ENCODE measurements at regions not wholly inside any gene's neighbourhood (a gene's known extent, or its start where the extent isn't known, plus 50 kb on each side); places are given as distances from the start of the nearest gene placed in this dataset.

- no peak overlapping the region for H2AFZ ChIP-seq (ENCODE audit: insufficient read depth, low read depth, low read length, poor library complexity, severe bottlenecking)
- no peaks in the 10 kb centered on the region for H4K20me1 ChIP-seq (ENCODE audit: insufficient read depth, low read length)
- H3K4me2 ChIP-seq (replicated peaks; ENCODE audit: extremely low read depth, low read length, poor library complexity, severe bottlenecking), result no peak overlapping the region
- WGBS (ENCODE audit: insufficient coverage), result 58% methylated on average over 3 of the region's 10 CpGs
- no peak overlapping the region for H3K9ac ChIP-seq (ENCODE audit: insufficient read depth, low read length, poor library complexity, severe bottlenecking)
- no peaks in the 10 kb centered on the region for H3K4me1 ChIP-seq (ENCODE audit: control insufficient read depth in 1 of 2, insufficient read depth in 2 of 2, low read length in 2 of 2)
- intact Hi-C loops (cut with micrococcal nuclease), result no loop called here
- no peak for DNase-seq
- Mint-ChIP-seq H3K4me3 (no peak overlapping the region), H3K27me3 (ENCODE audit: low read depth in 3 of 3) (peaks cover 0 to 5% (median 3%) of the 10 kb centered on the region in 3 donors), H3K27ac (no peak overlapping the region), H3K36me3 (no peaks in the 10 kb centered on the region), H3K4me1 (no peaks in the 10 kb centered on the region), H3K9me3 (peaks cover 3 to 10% (median 6%) of the 10 kb centered on the region in 7 donors)
- TF ChIP-seq CTCF (IDR thresholded peaks at IDR 0.05), result no peak
- no peaks in the 10 kb centered on the region for H3K36me3 ChIP-seq (replicated peaks in 1 of 2; ENCODE audit: control insufficient read depth in 1 of 2, insufficient read depth in 2 of 2, low read length in 2 of 2)
- H3K27me3 ChIP-seq (ENCODE audit: control insufficient read depth in 2 of 2, insufficient read depth in 2 of 2, low read length in 2 of 2), result no peaks in the 10 kb centered on the region
- no peak overlapping the region for H3K27ac ChIP-seq (ENCODE audit: low read depth in 1 of 2, low read length in 2 of 2)
- peaks cover 0 to 10% of the 10 kb centered on the region in 2 donors for H3K9me3 ChIP-seq (replicated peaks in 1 of 2; ENCODE audit: control insufficient read depth in 1 of 2, insufficient read depth in 1 of 2, low read length in 2 of 2)
- no peaks in the 10 kb centered on the region for H3K79me2 ChIP-seq (ENCODE audit: insufficient read depth, low read length)
- no peak overlapping the region for H3K4me3 ChIP-seq (replicated peaks in 1 of 3; ENCODE audit: low read depth in 2 of 3, low read length in 3 of 3)
Observed at GRCh38 chr4:121514443-121514842, 133.6 kb upstream of the QRFPR start.

GRCh38 chr4:121510341-121510874 lies 129.6 kb upstream of the QRFPR start:
- Mint-ChIP-seq H3K27ac (no peak overlapping the region), H3K4me1 (no peaks in the 10 kb centered on the region), H3K9me3 (peaks cover 0 to 8% (median 4%) of the 10 kb centered on the region in 7 donors), H3K36me3 (no peaks in the 10 kb centered on the region), H3K27me3 (ENCODE audit: low read depth in 3 of 3) (peaks cover 0 to 4% (median 3%) of the 10 kb centered on the region in 3 donors), H3K4me3 (no peak overlapping the region)
- DNase-seq, result no peak
- no peaks in the 10 kb centered on the region for H3K27me3 ChIP-seq (ENCODE audit: control insufficient read depth in 2 of 2, insufficient read depth in 2 of 2, low read length in 2 of 2)
- no peaks in the 10 kb centered on the region for H3K4me1 ChIP-seq (ENCODE audit: control insufficient read depth in 1 of 2, insufficient read depth in 2 of 2, low read length in 2 of 2)
- no peak overlapping the region for H3K4me2 ChIP-seq (replicated peaks; ENCODE audit: extremely low read depth, low read length, poor library complexity, severe bottlenecking)
- no peak overlapping the region for H2AFZ ChIP-seq (ENCODE audit: insufficient read depth, low read depth, low read length, poor library complexity, severe bottlenecking)
- H3K36me3 ChIP-seq (replicated peaks in 1 of 2; ENCODE audit: control insufficient read depth in 1 of 2, insufficient read depth in 2 of 2, low read length in 2 of 2), result no peaks in the 10 kb centered on the region
- H3K9ac ChIP-seq (ENCODE audit: insufficient read depth, low read length, poor library complexity, severe bottlenecking), result no peak overlapping the region
- peaks cover 0 to 10% of the 10 kb centered on the region in 2 donors for H3K9me3 ChIP-seq (replicated peaks in 1 of 2; ENCODE audit: control insufficient read depth in 1 of 2, insufficient read depth in 1 of 2, low read length in 2 of 2)
- intact Hi-C loops (cut with micrococcal nuclease), result no loop called here
- no peak overlapping the region for H3K27ac ChIP-seq (ENCODE audit: low read depth in 1 of 2, low read length in 2 of 2)
- no peak for TF ChIP-seq CTCF (IDR thresholded peaks at IDR 0.05)
- no peak overlapping the region for H3K4me3 ChIP-seq (replicated peaks in 1 of 3; ENCODE audit: low read depth in 2 of 3, low read length in 3 of 3)
- no peaks in the 10 kb centered on the region for H4K20me1 ChIP-seq (ENCODE audit: insufficient read depth, low read length)
- no CpG with 5 or more reads among the region's 2 CpGs for WGBS (ENCODE audit: insufficient coverage)
- no peaks in the 10 kb centered on the region for H3K79me2 ChIP-seq (ENCODE audit: insufficient read depth, low read length)

All from CD14-positive monocyte (primary cell).